HG03097 (cell line): ENCODE measurements at regions not wholly inside any gene's neighbourhood (a gene's known extent, or its start where the extent isn't known, plus 50 kb on each side); places are given as distances from the start of the nearest gene placed in this dataset.
"Not testable (repeated sequence)": the region's sequence is repeated elsewhere in the genome, so short reads cannot be mapped to it uniquely, and the experiment has no call there.

Experiments
- ATAC-seq: cut with Tn5 transposase; IDR thresholded peaks from one replicate; pipeline ENCODE4 v1.9.1; 2021; ENCODE audit not compliant: unreplicated experiment, low FRiP score

- no peak for ATAC-seq
Measured at GRCh38 chr6:126724821-126725220, 384.9 kb downstream of the CENPW start.

- not testable (repeated sequence) for ATAC-seq
Measured at GRCh38 chr6:126726454-126726853, 386.5 kb downstream of the CENPW start.

- no peak for ATAC-seq
Measured at GRCh38 chr6:126738146-126738545, 380.3 kb upstream of the RSPO3 start.

GRCh38 chr6:126738641-126739040, 379.8 kb upstream of the RSPO3 start:
- no peak for ATAC-seq

GRCh38 chr6:126743076-126743475, 375.4 kb upstream of the RSPO3 start:
- no peak for ATAC-seq

- ATAC-seq, result no peak
Measured at GRCh38 chr6:126747728-126748540, 370.5 kb upstream of the RSPO3 start.

- no peak for ATAC-seq
Measured at GRCh38 chr6:126753606-126754005, 364.9 kb upstream of the RSPO3 start.

- no peak for ATAC-seq
Measured at GRCh38 chr6:126761854-126762253, 356.6 kb upstream of the RSPO3 start.

- ATAC-seq, result no peak
Measured at GRCh38 chr6:126764104-126764503, 354.4 kb upstream of the RSPO3 start.

- ATAC-seq, result no peak
Measured at GRCh38 chr6:126764671-126765070, 353.8 kb upstream of the RSPO3 start.

GRCh38 chr6:126766820-126767219, 351.7 kb upstream of the RSPO3 start:
- no peak for ATAC-seq

GRCh38 chr6:126767711-126768110, 350.8 kb upstream of the RSPO3 start:
- ATAC-seq, result no peak

- no peak for ATAC-seq
Measured at GRCh38 chr6:126770176-126770575, 348.3 kb upstream of the RSPO3 start.

GRCh38 chr6:126773112-126773805, 345.2 kb upstream of the RSPO3 start:
- no peak for ATAC-seq

GRCh38 chr6:126779331-126779730, 339.1 kb upstream of the RSPO3 start:
- ATAC-seq, result no peak

- ATAC-seq, result no peak
Measured at GRCh38 chr6:126781582-126781981, 336.9 kb upstream of the RSPO3 start.

- no peak for ATAC-seq
Measured at GRCh38 chr6:126784161-126784790, 334.2 kb upstream of the RSPO3 start.

- no peak for ATAC-seq
Measured at GRCh38 chr6:126786262-126786661, 332.2 kb upstream of the RSPO3 start.

GRCh38 chr6:126787635-126788034, 330.8 kb upstream of the RSPO3 start:
- ATAC-seq, result no peak

- ATAC-seq, result no peak
Measured at GRCh38 chr6:126788861-126789365, 329.6 kb upstream of the RSPO3 start.

GRCh38 chr6:126792340-126793085, 326.0 kb upstream of the RSPO3 start:
- ATAC-seq, result no peak
